Brain microvascular endothelial cell (primary cell): ENCODE measurements at regions not wholly inside any gene's neighbourhood (a gene's known extent, or its start where the extent isn't known, plus 50 kb on each side); places are given as distances from the start of the nearest gene placed in this dataset.

Experiments used
- DNase-seq: peaks from one replicate; pipeline ENCODE4 v3.0.0-alpha.2; 2020
- H3K27ac ChIP-seq: fragments of 250-450 bp; sonication (Bioruptor Pico); 2 replicates; pipeline ENCODE4 v1.5.1; 2020; ENCODE audit warnings: mild to moderate bottlenecking, moderate library complexity
- H3K27me3 ChIP-seq: fragments of 250-450 bp; sonication (Bioruptor Pico); replicated peaks from 2 replicates; pipeline ENCODE4 v1.5.1; 2020; ENCODE audit warnings: mild to moderate bottlenecking
- H3K36me3 ChIP-seq: fragments of 250-450 bp; sonication (Bioruptor Pico); replicated peaks from 2 replicates; pipeline ENCODE4 v1.5.1; 2020; ENCODE audit warnings: mild to moderate bottlenecking
- H3K4me3 ChIP-seq: 2 replicates; pipeline ENCODE4 v1.5.1; 2011; ENCODE audit warnings: low read depth, mild to moderate bottlenecking, control low read depth, low read length, moderate library complexity
- CTCF ChIP-seq: IDR thresholded peaks from 2 replicates; pipeline ENCODE4 v1.5.1; 2011; ENCODE audit warnings: low read depth, mild to moderate bottlenecking, moderate library complexity, low read length, control low read depth, inconsistent platforms; ENCODE audit errors: missing control alignments
- in situ Hi-C: cut with HindIII; loops from 2 replicates; pipeline ENCODE4 v1.10.0; 2017; ENCODE audit warnings: low sequenced_read_pairs, low pct_ligation_motif_present

GRCh38 chr2:208586516-208586915 lies 179.9 kb downstream of the PTH2R start:
- H3K36me3 ChIP-seq: no peaks in the 10 kb centered on the region
- DNase-seq: no peak
- no peak overlapping the region for H3K27ac ChIP-seq
- no peak for TF ChIP-seq CTCF
- H3K27me3 ChIP-seq: no peaks in the 10 kb centered on the region
- no peak overlapping the region for H3K4me3 ChIP-seq
- in situ Hi-C loops: no loop called here

GRCh38 chr2:208594642-208595385 lies 188.2 kb downstream of the PTH2R start:
- DNase-seq: no peak
- Histone ChIP-seq H3K27me3 (no peaks in the 10 kb centered on the region), H3K4me3 (no peak overlapping the region), H3K27ac (no peak overlapping the region), H3K36me3 (no peaks in the 10 kb centered on the region)
- in situ Hi-C loops: no loop called here
- TF ChIP-seq CTCF: no peak

GRCh38 chr2:208595386-208596275 lies 189.0 kb downstream of the PTH2R start:
- in situ Hi-C loops: no loop called here
- Histone ChIP-seq H3K27ac (no peak overlapping the region), H3K36me3 (no peaks in the 10 kb centered on the region), H3K27me3 (no peaks in the 10 kb centered on the region), H3K4me3 (no peak overlapping the region)
- no peak for DNase-seq
- no peak for TF ChIP-seq CTCF

- Histone ChIP-seq H3K4me3 (no peak overlapping the region), H3K27ac (no peak overlapping the region), H3K36me3 (no peaks in the 10 kb centered on the region), H3K27me3 (no peaks in the 10 kb centered on the region)
- no peak for DNase-seq
- in situ Hi-C loops: no loop called here
- no peak for TF ChIP-seq CTCF
Measured at GRCh38 chr2:208607694-208608093, 201.1 kb downstream of the PTH2R start.

GRCh38 chr2:208608122-208608835 lies 201.7 kb downstream of the PTH2R start:
- in situ Hi-C loops: no loop called here
- TF ChIP-seq CTCF: no peak
- H3K36me3 ChIP-seq: no peaks in the 10 kb centered on the region
- H3K27ac ChIP-seq: no peak overlapping the region
- no peak for DNase-seq
- H3K4me3 ChIP-seq: no peak overlapping the region
- no peaks in the 10 kb centered on the region for H3K27me3 ChIP-seq
